ENCODE measurements at regions not wholly inside any gene's neighbourhood (a gene's known extent, or its start where the extent isn't known, plus 50 kb on each side); places are given as distances from the start of the nearest gene placed in this dataset.

- 95% methylated on average over 8 of the region's 8 CpGs for WGBS (ENCODE audit: low lambda C conversion rate, missing lambda C conversion rate)
- Histone ChIP-seq H3K9me2 (replicated peaks; ENCODE audit: insufficient read depth) (no peaks in the 10 kb centered on the region), H3K36me3 (replicated peaks; ENCODE audit: insufficient read depth, low read depth) (no peaks in the 10 kb centered on the region), H3K27ac (no peak overlapping the region), H3K4me1 (ENCODE audit: insufficient read depth) (no peaks in the 10 kb centered on the region), H3K4me3 (no peak overlapping the region), H3K79me2 (no peaks in the 10 kb centered on the region), H3K4me2 (no peak overlapping the region), H2AFZ (no peak overlapping the region), H4K20me1 (ENCODE audit: insufficient read depth, poor library complexity, severe bottlenecking) (no peaks in the 10 kb centered on the region), H3K9me3 (ENCODE audit: low read depth) (no peaks in the 10 kb centered on the region), H3K27me3 (no peaks in the 10 kb centered on the region)
- DNase-seq (ENCODE audit: low spot score), result no peak
- TF ChIP-seq, protein P1, sequence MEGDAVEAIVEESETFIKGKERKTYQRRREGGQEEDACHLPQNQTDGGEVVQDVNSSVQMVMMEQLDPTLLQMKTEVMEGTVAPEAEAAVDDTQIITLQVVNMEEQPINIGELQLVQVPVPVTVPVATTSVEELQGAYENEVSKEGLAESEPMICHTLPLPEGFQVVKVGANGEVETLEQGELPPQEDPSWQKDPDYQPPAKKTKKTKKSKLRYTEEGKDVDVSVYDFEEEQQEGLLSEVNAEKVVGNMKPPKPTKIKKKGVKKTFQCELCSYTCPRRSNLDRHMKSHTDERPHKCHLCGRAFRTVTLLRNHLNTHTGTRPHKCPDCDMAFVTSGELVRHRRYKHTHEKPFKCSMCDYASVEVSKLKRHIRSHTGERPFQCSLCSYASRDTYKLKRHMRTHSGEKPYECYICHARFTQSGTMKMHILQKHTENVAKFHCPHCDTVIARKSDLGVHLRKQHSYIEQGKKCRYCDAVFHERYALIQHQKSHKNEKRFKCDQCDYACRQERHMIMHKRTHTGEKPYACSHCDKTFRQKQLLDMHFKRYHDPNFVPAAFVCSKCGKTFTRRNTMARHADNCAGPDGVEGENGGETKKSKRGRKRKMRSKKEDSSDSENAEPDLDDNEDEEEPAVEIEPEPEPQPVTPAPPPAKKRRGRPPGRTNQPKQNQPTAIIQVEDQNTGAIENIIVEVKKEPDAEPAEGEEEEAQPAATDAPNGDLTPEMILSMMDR (IDR thresholded peaks at IDR 0.05; ENCODE audit: poor library complexity), result no peak
- TF ChIP-seq EZH2 (IDR thresholded peaks at IDR 0.05; ENCODE audit: borderline replicate concordance) (no peak), EZH2phosphoT487 (IDR thresholded peaks at IDR 0.05; ENCODE audit: low read depth, severe bottlenecking, unreplicated experiment) (no peak)
Observed at GRCh38 chr13:106941779-106942178, 373.8 kb upstream of the ARGLU1 start.

DNA sequence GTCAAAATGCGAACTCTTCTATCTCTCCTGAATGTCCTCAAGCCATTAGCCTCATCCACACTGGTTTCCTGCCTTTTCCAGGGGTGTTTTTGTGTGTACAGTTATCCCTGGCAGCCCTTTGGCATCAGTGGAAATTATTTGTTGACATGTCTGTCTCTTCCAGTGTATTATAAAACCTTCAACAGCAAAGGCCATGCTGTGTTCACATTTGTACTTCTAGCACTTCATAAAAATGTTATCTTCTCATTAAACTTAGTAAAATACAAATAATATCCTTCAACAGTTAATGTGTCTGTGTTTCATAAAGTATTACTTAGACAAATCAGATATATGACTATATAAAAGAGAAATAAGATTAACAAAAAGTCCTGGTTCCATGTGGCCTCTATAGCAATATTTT, 359.5 kb upstream of the ARGLU1 start:
- Histone ChIP-seq H4K20me1 (ENCODE audit: insufficient read depth, poor library complexity, severe bottlenecking) (no peaks in the 10 kb centered on the region), H3K9me3 (ENCODE audit: low read depth) (no peaks in the 10 kb centered on the region), H3K27ac (no peak overlapping the region), H3K36me3 (replicated peaks; ENCODE audit: insufficient read depth, low read depth) (no peaks in the 10 kb centered on the region), H3K27me3 (no peaks in the 10 kb centered on the region), H3K9me2 (replicated peaks; ENCODE audit: insufficient read depth) (no peaks in the 10 kb centered on the region), H3K4me3 (no peak overlapping the region), H3K79me2 (no peaks in the 10 kb centered on the region), H3K4me2 (no peak overlapping the region), H2AFZ (no peak overlapping the region), H3K4me1 (ENCODE audit: insufficient read depth) (no peaks in the 10 kb centered on the region)
- DNase-seq (ENCODE audit: low spot score), result no peak
- WGBS (ENCODE audit: low lambda C conversion rate, missing lambda C conversion rate), result 85% methylated on average over 1 of the region's 1 CpG
- no peak for TF ChIP-seq EZH2phosphoT487 (IDR thresholded peaks at IDR 0.05; ENCODE audit: low read depth, severe bottlenecking, unreplicated experiment)
- TF ChIP-seq, protein P1 (IDR thresholded peaks at IDR 0.05; ENCODE audit: poor library complexity), result no peak
- TF ChIP-seq EZH2 (IDR thresholded peaks at IDR 0.05; ENCODE audit: borderline replicate concordance), result no peak

DNA sequence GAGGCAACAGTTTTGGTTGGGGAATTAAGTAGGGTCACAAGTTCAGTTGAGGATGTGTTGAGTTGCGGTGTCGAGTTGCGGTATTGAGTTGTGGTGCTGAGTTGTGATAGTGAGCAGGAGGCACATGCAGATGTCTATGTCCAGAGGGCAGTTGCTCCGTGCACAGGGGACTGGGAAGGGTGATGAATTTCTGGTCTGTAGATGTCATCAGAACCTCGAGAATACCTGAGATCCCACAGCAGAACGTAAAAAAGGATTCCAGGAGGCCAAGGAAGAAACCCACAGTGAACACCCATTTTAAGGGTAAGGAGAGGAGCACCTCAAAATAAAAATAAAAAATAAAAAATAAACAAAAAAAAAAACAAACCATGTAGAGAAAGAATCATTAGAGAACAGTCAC, 354.4 kb upstream of the ARGLU1 start:
- Histone ChIP-seq H3K9me2 (replicated peaks; ENCODE audit: insufficient read depth) (no peaks in the 10 kb centered on the region), H3K79me2 (no peaks in the 10 kb centered on the region), H2AFZ (no peak overlapping the region), H3K9me3 (ENCODE audit: low read depth) (no peaks in the 10 kb centered on the region), H4K20me1 (ENCODE audit: insufficient read depth, poor library complexity, severe bottlenecking) (no peaks in the 10 kb centered on the region), H3K4me2 (no peak overlapping the region), H3K27me3 (no peaks in the 10 kb centered on the region), H3K4me3 (no peak overlapping the region), H3K36me3 (replicated peaks; ENCODE audit: insufficient read depth, low read depth) (no peaks in the 10 kb centered on the region), H3K27ac (no peak overlapping the region), H3K4me1 (ENCODE audit: insufficient read depth) (peaks cover 11% of the 10 kb centered on the region)
- TF ChIP-seq EZH2 (IDR thresholded peaks at IDR 0.05; ENCODE audit: borderline replicate concordance) (no peak), EZH2phosphoT487 (IDR thresholded peaks at IDR 0.05; ENCODE audit: low read depth, severe bottlenecking, unreplicated experiment) (no peak)
- TF ChIP-seq, protein P1 (IDR thresholded peaks at IDR 0.05; ENCODE audit: poor library complexity), result peak; percentile 10
- 76% methylated on average over 6 of the region's 6 CpGs for WGBS (ENCODE audit: low lambda C conversion rate, missing lambda C conversion rate)
- DNase-seq (ENCODE audit: low spot score), result no peak

- H4K20me1 ChIP-seq (ENCODE audit: insufficient read depth, poor library complexity, severe bottlenecking), result no peaks in the 10 kb centered on the region
- H3K9me2 ChIP-seq (replicated peaks; ENCODE audit: insufficient read depth), result no peaks in the 10 kb centered on the region
- no peak overlapping the region for H2AFZ ChIP-seq
- H3K9me3 ChIP-seq (ENCODE audit: low read depth), result no peaks in the 10 kb centered on the region
- WGBS (ENCODE audit: low lambda C conversion rate, missing lambda C conversion rate), result 44% methylated on average over 13 of the region's 13 CpGs
- no peaks in the 10 kb centered on the region for H3K36me3 ChIP-seq (replicated peaks; ENCODE audit: insufficient read depth, low read depth)
- H3K27me3 ChIP-seq, result no peaks in the 10 kb centered on the region
- peak overlapping the region; percentile 91 for H3K4me2 ChIP-seq
- DNase-seq (ENCODE audit: low spot score), result peak; percentile 9
- H3K27ac ChIP-seq, result peak overlapping the region; percentile 50
- H3K79me2 ChIP-seq, result no peaks in the 10 kb centered on the region
- peaks cover 11% of the 10 kb centered on the region for H3K4me1 ChIP-seq (ENCODE audit: insufficient read depth)
- TF ChIP-seq EZH2phosphoT487 (IDR thresholded peaks at IDR 0.05; ENCODE audit: low read depth, severe bottlenecking, unreplicated experiment) (no peak), EZH2 (IDR thresholded peaks at IDR 0.05; ENCODE audit: borderline replicate concordance) (no peak)
- TF ChIP-seq, protein P1 (IDR thresholded peaks at IDR 0.05; ENCODE audit: poor library complexity), result no peak
- no peak overlapping the region for H3K4me3 ChIP-seq
Observed at GRCh38 chr13:106919638-106920037, 351.7 kb upstream of the ARGLU1 start.

All from hepatocyte (in vitro differentiated cells).